H54 (cell line): ENCODE measurements at regions not wholly inside any gene's neighbourhood (a gene's known extent, or its start where the extent isn't known, plus 50 kb on each side); places are given as distances from the start of the nearest gene placed in this dataset.
"Not testable (repeated sequence)": the region's sequence is repeated elsewhere in the genome, so short reads cannot be mapped to it uniquely, and the experiment has no call there.

Source experiments
- DNase-seq: peaks from one replicate; pipeline ENCODE4 v3.0.0; 2011; ENCODE audit warnings: low spot score, mixed read lengths; ENCODE audit not compliant: insufficient read length
- FAIRE-seq: peaks from 3 replicates; lab custom pipeline; 2011; peaks lifted over from hg19 to GRCh38; lab: Jason Lieb, UNC
- POLR2A ChIP-seq: IDR thresholded peaks from 2 replicates; pipeline ENCODE4 v1.6.1; 2011; ENCODE audit warnings: low read depth, mild to moderate bottlenecking, low read length

GRCh38 chr5:111643499-111643898 lies 113.5 kb downstream of the NREP start:
- TF ChIP-seq POLR2A, result no peak
- DNase-seq (no peak), FAIRE-seq (no peak)

GRCh38 chr5:111641533-111642233 lies 115.3 kb downstream of the NREP start:
- DNase-seq (no peak), FAIRE-seq (no peak)
- TF ChIP-seq POLR2A, result no peak

DNA sequence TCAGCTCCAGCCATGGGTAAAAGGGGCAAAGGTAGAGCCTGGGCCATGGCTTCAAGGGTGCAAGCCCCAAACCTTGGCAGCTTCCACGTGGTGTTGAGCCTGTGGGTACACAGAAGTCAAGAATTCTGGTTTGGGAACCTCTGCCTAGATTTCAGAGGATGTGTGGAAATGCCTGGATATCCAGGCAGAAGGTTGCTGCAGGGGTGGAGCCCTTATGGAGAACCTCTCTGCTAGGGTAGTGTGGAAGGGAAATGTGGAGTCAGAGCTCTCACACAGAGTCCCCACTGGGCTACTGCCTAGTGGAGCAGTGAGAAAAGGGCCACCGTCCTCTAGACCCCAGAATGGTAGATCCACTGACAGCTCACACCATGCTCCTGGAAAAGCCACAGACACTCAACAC lies 117.1 kb downstream of the NREP start:
- DNase-seq, result no peak

GRCh38 chr5:111636736-111637135 lies 120.3 kb downstream of the NREP start:
- no peak for TF ChIP-seq POLR2A
- DNase-seq (no peak), FAIRE-seq (no peak)

More for the DNA sequence above, 117.1 kb downstream of the NREP start:
- no peak for FAIRE-seq
- TF ChIP-seq POLR2A, result no peak

GRCh38 chr5:111635916-111636570 lies 121.0 kb downstream of the NREP start:
- no peak for DNase-seq
- no peak for TF ChIP-seq POLR2A
- FAIRE-seq, result no peak

DNA sequence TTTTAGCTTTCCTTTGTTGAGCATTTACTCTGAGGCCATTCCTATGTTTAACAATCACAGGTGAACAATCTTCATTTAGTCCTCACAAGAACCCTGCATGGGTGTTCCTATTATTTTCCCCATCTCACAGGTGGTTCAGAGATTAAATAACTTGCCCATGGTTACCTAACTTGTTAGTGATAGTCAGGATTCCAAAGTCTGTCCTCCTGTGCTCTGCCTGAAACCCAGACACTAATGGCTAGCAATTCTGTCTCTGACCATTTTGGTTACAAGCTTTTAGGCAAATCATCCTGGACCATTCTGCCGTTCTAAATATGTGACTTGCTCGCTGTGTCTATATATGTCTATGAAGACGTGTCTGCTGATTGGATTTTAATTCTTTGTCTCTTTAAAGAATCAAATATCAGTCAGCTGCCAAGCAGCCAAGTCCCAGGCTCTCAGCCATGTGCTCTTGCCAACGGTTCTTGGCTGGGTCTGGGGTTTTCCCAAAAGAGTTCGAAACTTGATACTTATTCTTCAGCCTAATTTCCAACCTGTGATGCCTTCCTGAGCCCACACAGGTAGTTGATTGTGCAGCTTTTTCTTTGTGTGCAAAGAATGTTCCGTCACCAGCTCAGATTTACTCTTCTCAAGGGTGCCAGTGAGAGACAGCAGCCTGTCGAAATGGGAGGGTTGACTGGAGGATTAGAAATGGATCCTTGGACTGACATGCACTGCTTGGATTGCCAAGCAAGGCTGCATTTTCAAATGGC lies 121.7 kb downstream of the NREP start:
- TF ChIP-seq POLR2A, result no peak
- FAIRE-seq, result no peak
- no peak for DNase-seq

GRCh38 chr5:111631328-111631727 lies 119.0 kb upstream of the STARD4 start:
- no peak for TF ChIP-seq POLR2A
- DNase-seq, result no peak
- no peak for FAIRE-seq

GRCh38 chr5:111628901-111629300 lies 116.6 kb upstream of the STARD4 start:
- no peak for DNase-seq
- FAIRE-seq, result no peak
- no peak for TF ChIP-seq POLR2A

GRCh38 chr5:111627862-111628261 lies 115.5 kb upstream of the STARD4 start:
- TF ChIP-seq POLR2A, result no peak
- no peak for FAIRE-seq

GRCh38 chr5:111626473-111627148 lies 114.3 kb upstream of the STARD4 start:
- TF ChIP-seq POLR2A, result no peak
- no peak for FAIRE-seq
- DNase-seq, result no peak

More at GRCh38 chr5:111627862-111628261, 115.5 kb upstream of the STARD4 start:
- DNase-seq, result no peak

DNA sequence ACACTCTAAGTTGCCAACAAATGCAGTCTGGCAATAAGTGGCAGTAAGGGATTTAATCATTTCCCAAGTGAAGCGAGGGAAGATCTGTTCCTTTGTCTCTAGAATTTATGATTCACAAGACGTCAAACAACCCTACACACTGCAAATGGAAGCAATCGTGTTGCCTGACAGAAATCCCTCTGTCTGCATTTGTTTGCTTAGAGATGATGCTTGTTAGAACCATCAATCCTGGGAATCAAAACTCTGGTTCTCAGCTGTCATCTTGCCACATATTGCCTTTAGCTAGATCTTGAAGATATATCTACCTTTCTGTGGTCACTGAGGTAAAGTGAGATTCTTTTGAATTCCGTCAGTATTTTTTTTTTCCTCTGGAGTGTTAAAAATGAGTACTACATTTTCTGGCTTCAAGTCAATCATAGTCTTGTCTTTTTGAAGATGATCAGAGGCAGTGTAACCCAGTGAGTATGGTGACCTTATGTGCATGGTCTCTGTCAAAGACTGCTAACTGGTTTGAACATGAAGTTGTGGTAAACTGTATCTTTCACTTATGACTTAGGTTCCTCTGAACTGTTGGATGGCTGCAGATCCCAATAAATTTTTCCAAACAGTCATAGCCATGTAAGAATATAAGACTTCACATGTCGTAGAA lies 106.4 kb upstream of the STARD4 start:
- DNase-seq (no peak), FAIRE-seq (no peak)
- no peak for TF ChIP-seq POLR2A

DNA sequence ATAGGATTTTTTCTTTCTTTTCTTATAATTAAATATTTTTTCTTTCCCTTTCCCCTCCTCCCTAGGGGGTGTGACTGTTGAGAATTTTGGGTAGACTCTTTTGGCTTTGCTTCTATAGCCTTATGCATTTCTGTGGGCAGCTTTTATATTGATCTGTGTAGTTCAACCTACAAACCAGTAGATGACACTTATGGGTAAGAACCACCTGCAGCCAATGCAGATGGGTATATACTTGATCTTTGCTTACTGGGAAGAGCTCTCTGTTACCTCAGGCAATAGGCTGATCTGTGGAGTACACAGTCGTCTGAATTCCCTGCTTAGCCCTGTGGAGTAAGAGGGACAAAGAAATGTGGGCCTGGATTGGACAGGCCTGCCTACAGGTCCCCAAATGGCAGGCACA lies 102.7 kb upstream of the STARD4 start:
- TF ChIP-seq POLR2A, result no peak
- DNase-seq (no peak), FAIRE-seq (no peak)

- FAIRE-seq, DNase-seq: not testable (repeated sequence)
These were observed 99.8 kb upstream of the STARD4 start for GRCh38 chr5:111612013-111612630.
